ENCODE measurements at regions not wholly inside any gene's neighbourhood (a gene's known extent, or its start where the extent isn't known, plus 50 kb on each side); places are given as distances from the start of the nearest gene placed in this dataset.
A peak's percentile ranks its signal among the peaks of the same experiment; 100 is the strongest.
"Not testable (repeated sequence)": the region's sequence is repeated elsewhere in the genome, so short reads cannot be mapped to it uniquely, and the experiment has no call there.

DNA sequence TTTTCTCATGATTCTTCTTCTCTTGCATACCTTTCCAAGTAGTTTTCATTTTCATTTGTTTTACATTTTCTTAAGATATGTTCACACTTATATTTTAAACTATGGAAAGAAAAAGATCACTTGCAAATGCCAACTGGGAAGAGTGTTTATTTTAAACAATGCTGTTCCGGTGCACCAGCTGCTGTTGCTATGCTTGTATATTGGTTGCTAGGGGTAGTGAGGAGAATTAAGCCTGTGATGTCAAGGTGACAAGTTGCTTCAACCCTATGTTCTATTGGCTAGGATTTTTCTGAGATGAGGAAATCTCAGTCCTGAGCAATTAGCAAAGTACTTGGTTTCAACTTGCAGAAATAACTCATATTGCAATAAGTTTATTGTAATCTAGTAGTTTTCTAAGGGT lies 500.1 kb downstream of the MFSD1 start:
- Histone ChIP-seq H3K27ac (no peak overlapping the region), H3K4me1 (ENCODE audit: low read depth, poor library complexity, severe bottlenecking) (no peaks in the 10 kb centered on the region), H3K27me3 (ENCODE audit: insufficient read depth, low read depth) (no peaks in the 10 kb centered on the region), H2AFZ (ENCODE audit: low read depth) (no peak overlapping the region), H3K79me2 (ENCODE audit: insufficient read depth, low read depth) (no peaks in the 10 kb centered on the region), H4K20me1 (ENCODE audit: insufficient read depth) (no peaks in the 10 kb centered on the region), H3K4me2 (no peak overlapping the region), H3K4me3 (IDR thresholded peaks at IDR 0.05; ENCODE audit: insufficient read depth, low read depth, low read length) (no peak overlapping the region), H3K36me3 (ENCODE audit: insufficient read depth) (no peaks in the 10 kb centered on the region), H3K9ac (no peak overlapping the region)
- TF ChIP-seq, protein P1, sequence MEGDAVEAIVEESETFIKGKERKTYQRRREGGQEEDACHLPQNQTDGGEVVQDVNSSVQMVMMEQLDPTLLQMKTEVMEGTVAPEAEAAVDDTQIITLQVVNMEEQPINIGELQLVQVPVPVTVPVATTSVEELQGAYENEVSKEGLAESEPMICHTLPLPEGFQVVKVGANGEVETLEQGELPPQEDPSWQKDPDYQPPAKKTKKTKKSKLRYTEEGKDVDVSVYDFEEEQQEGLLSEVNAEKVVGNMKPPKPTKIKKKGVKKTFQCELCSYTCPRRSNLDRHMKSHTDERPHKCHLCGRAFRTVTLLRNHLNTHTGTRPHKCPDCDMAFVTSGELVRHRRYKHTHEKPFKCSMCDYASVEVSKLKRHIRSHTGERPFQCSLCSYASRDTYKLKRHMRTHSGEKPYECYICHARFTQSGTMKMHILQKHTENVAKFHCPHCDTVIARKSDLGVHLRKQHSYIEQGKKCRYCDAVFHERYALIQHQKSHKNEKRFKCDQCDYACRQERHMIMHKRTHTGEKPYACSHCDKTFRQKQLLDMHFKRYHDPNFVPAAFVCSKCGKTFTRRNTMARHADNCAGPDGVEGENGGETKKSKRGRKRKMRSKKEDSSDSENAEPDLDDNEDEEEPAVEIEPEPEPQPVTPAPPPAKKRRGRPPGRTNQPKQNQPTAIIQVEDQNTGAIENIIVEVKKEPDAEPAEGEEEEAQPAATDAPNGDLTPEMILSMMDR (conservative IDR thresholded peaks at IDR 0.05; ENCODE audit: low read depth, low read length): no peak

DNA sequence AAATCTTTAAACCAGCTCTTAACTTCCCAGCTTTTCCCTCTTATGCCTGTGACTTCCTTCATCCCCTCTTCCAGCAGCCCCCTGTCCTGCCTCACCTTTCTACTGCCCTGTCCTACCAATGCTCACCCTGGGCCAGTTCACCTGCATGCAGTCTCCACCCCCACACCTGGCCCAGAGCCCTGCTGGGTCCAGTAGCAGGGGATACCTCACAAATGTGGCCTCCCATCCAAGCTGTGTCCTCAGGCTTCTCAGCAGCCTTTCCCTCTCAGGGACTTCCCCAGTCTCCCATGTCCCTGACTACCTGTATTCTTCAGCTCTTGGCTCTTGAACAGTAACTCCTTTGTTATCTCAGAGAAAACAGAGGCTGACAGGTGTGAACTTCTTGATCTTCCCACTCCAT lies 503.2 kb downstream of the MFSD1 start:
- no peaks in the 10 kb centered on the region for H3K4me1 ChIP-seq (ENCODE audit: low read depth, poor library complexity, severe bottlenecking)
- H3K79me2 ChIP-seq (ENCODE audit: insufficient read depth, low read depth): no peaks in the 10 kb centered on the region
- H3K9ac ChIP-seq: no peak overlapping the region
- H2AFZ ChIP-seq (ENCODE audit: low read depth): no peak overlapping the region
- TF ChIP-seq, protein P1 (conservative IDR thresholded peaks at IDR 0.05; ENCODE audit: low read depth, low read length): no peak
- H3K4me2 ChIP-seq: no peak overlapping the region
- no peak overlapping the region for H3K27ac ChIP-seq
- H3K27me3 ChIP-seq (ENCODE audit: insufficient read depth, low read depth): no peaks in the 10 kb centered on the region
- no peaks in the 10 kb centered on the region for H3K36me3 ChIP-seq (ENCODE audit: insufficient read depth)
- no peak overlapping the region for H3K4me3 ChIP-seq (IDR thresholded peaks at IDR 0.05; ENCODE audit: insufficient read depth, low read depth, low read length)
- no peaks in the 10 kb centered on the region for H4K20me1 ChIP-seq (ENCODE audit: insufficient read depth)

DNA sequence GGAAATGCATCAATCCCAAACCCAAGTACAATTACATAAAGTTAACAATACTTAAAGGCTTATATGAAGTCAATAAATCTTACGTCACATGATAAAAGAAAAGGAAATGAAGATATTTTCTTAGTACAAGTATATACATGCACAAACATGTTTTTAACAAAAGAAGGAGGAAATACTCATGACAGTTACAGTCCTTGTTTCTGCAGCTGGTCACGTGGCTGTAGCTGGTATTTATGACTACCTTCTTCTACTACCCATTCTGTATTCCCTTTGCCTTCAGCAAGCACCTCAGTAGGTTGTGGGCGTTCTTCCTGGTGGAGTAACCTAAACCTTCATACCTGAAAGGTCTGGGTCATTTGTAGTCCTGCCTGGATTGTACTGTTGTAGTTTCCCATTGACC lies 514.9 kb downstream of the MFSD1 start:
- H3K36me3 ChIP-seq (ENCODE audit: insufficient read depth); H3K4me2 ChIP-seq; H3K27me3 ChIP-seq (ENCODE audit: insufficient read depth, low read depth); H3K4me1 ChIP-seq (ENCODE audit: low read depth, poor library complexity, severe bottlenecking); H3K4me3 ChIP-seq (IDR thresholded peaks at IDR 0.05; ENCODE audit: insufficient read depth, low read depth, low read length); H4K20me1 ChIP-seq (ENCODE audit: insufficient read depth); H2AFZ ChIP-seq (ENCODE audit: low read depth); H3K79me2 ChIP-seq (ENCODE audit: insufficient read depth, low read depth); H3K27ac ChIP-seq; H3K9ac ChIP-seq: not testable (repeated sequence)

DNA sequence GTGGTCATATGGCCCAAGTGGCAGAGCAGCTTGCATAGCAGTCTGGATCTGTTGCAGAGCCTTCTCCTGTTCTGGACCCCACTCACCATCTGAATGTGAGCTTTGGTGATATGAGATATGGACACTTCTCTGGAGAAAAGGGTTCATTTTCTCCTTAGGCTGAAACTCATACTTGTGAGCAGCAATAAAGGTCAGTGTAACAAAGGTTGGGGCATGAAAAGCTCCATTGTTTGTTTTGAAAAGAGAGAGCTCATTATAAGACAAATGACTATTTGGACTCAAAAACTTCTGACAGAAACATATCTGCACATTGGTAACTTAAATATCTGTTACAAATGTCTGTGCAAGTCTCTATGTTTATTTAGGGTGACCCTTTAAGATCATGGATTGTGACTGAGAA lies 517.3 kb downstream of the MFSD1 start:
- H4K20me1 ChIP-seq (ENCODE audit: insufficient read depth): no peaks in the 10 kb centered on the region
- H2AFZ ChIP-seq (ENCODE audit: low read depth): no peak overlapping the region
- TF ChIP-seq, protein P1 (conservative IDR thresholded peaks at IDR 0.05; ENCODE audit: low read depth, low read length): no peak
- H3K4me2 ChIP-seq: no peak overlapping the region
- H3K4me3 ChIP-seq (IDR thresholded peaks at IDR 0.05; ENCODE audit: insufficient read depth, low read depth, low read length): no peak overlapping the region
- H3K27ac ChIP-seq: no peak overlapping the region
- no peaks in the 10 kb centered on the region for H3K36me3 ChIP-seq (ENCODE audit: insufficient read depth)
- no peaks in the 10 kb centered on the region for H3K4me1 ChIP-seq (ENCODE audit: low read depth, poor library complexity, severe bottlenecking)
- no peaks in the 10 kb centered on the region for H3K79me2 ChIP-seq (ENCODE audit: insufficient read depth, low read depth)
- no peak overlapping the region for H3K9ac ChIP-seq
- no peaks in the 10 kb centered on the region for H3K27me3 ChIP-seq (ENCODE audit: insufficient read depth, low read depth)

DNA sequence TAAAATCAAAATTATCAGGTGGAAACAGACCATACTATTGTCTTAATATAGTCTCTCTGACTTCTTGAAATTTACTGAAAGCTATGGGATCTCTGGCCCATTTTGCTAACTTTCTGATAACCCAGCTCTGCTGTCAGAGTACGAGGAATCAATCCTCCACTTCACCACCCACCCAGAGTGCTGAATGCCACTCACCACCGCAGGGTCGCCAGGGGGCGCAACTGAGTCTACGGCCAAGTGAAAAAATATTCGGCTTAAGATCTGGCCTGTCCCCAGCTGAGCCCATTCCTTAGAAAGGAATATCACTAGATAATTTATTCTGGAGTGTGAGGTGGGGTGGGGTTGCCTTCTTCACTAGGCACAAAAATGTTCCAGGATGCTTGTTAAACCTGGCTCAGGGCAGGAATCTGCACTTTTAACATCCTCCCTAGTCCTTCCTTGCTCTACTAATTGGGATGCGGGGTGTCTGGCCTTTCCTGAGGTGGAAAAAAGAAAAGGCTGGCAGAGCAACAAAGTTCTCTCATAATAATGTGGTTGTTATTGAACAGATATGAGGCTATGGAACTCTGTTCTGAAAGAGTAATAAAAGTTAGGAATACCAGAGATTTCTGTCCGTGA lies 520.6 kb downstream of the MFSD1 start:
- Histone ChIP-seq H3K27ac (no peak overlapping the region), H3K79me2 (ENCODE audit: insufficient read depth, low read depth) (no peaks in the 10 kb centered on the region), H3K4me1 (ENCODE audit: low read depth, poor library complexity, severe bottlenecking) (no peaks in the 10 kb centered on the region), H3K9ac (no peak overlapping the region), H3K4me3 (IDR thresholded peaks at IDR 0.05; ENCODE audit: insufficient read depth, low read depth, low read length) (no peak overlapping the region), H3K27me3 (ENCODE audit: insufficient read depth, low read depth) (no peaks in the 10 kb centered on the region), H2AFZ (ENCODE audit: low read depth) (no peak overlapping the region), H4K20me1 (ENCODE audit: insufficient read depth) (no peaks in the 10 kb centered on the region), H3K4me2 (no peak overlapping the region), H3K36me3 (ENCODE audit: insufficient read depth) (no peaks in the 10 kb centered on the region)
- TF ChIP-seq, protein P1 (conservative IDR thresholded peaks at IDR 0.05; ENCODE audit: low read depth, low read length): peak; percentile 68

All from KMS-11 (cell line).